Neuronal stem cell (in vitro differentiated cells): ENCODE measurements at regions not wholly inside any gene's neighbourhood (a gene's known extent, or its start where the extent isn't known, plus 50 kb on each side); places are given as distances from the start of the nearest gene placed in this dataset.
"Not testable (repeated sequence)": the region's sequence is repeated elsewhere in the genome, so short reads cannot be mapped to it uniquely, and the experiment has no call there.

Source experiments
- DNase-seq: peaks from one replicate; pipeline ENCODE4 v3.0.0-alpha.2; 2013; ENCODE audit warnings: low spot score
- H2AFZ ChIP-seq: one replicate; pipeline ENCODE4 v1.6.1; 2013; ENCODE audit warnings: mild to moderate bottlenecking, low read length, inconsistent platforms
- H2AK5ac ChIP-seq: 2 replicates; pipeline ENCODE4 v1.6.1; 2013; ENCODE audit warnings: low read depth, mild to moderate bottlenecking, inconsistent platforms, low read length, moderate library complexity, mixed read lengths
- H2BK120ac ChIP-seq: 2 replicates; pipeline ENCODE4 v1.6.1; 2013; ENCODE audit warnings: low read depth, mild to moderate bottlenecking, inconsistent platforms, low read length, moderate library complexity, mixed read lengths
- H2BK12ac ChIP-seq: one replicate; pipeline ENCODE4 v1.6.1; 2013; ENCODE audit warnings: low read length, inconsistent platforms
- H2BK15ac ChIP-seq: 2 replicates; pipeline ENCODE4 v1.6.1; 2013; ENCODE audit warnings: mild to moderate bottlenecking, low read length, inconsistent platforms, mixed read lengths
- H2BK5ac ChIP-seq: one replicate; pipeline ENCODE4 v1.6.1; 2013; ENCODE audit warnings: inconsistent platforms, mild to moderate bottlenecking, low read length, moderate library complexity
- H3K14ac ChIP-seq: one replicate; pipeline ENCODE4 v1.6.1; 2013; ENCODE audit warnings: low read length, inconsistent platforms
- H3K18ac ChIP-seq: 2 replicates; pipeline ENCODE4 v1.6.1; 2013; ENCODE audit warnings: low read length, inconsistent platforms
- H3K23ac ChIP-seq: 2 replicates; pipeline ENCODE4 v1.6.1; 2013; ENCODE audit warnings: low read depth, mild to moderate bottlenecking, mixed read lengths, low read length, inconsistent platforms; ENCODE audit not compliant: poor library complexity
- H3K27ac ChIP-seq: replicated peaks from 3 replicates; pipeline ENCODE4 v1.5.1; 2013; ENCODE audit warnings: low read length, inconsistent platforms
- H3K27me3 ChIP-seq, 3 experiments: 2 replicates each; pipeline ENCODE4 v1.6.1; 2013; ENCODE audit warnings: low read length in 3 of 3, mild to moderate bottlenecking in 2 of 3, inconsistent platforms in 1 of 3, low read depth in 1 of 3, mixed read lengths in 1 of 3, moderate library complexity in 1 of 3; ENCODE audit not compliant: control insufficient read depth in 3 of 3, insufficient read depth in 3 of 3
- H3K36me3 ChIP-seq, 2 donors: replicated peaks in 1 of 2; 2 replicates each; pipeline ENCODE4 v1.6.1; 2013; ENCODE audit warnings: low read length in 2 of 2; ENCODE audit not compliant: control insufficient read depth in 2 of 2, insufficient read depth in 2 of 2
- H3K4ac ChIP-seq: 2 replicates; pipeline ENCODE4 v1.6.1; 2013; ENCODE audit warnings: inconsistent platforms, mild to moderate bottlenecking, low read length, moderate library complexity
- H3K4me1 ChIP-seq, 2 donors: 1 replicate in 1 of 2; 2 replicates in 1 of 2; pipeline ENCODE4 v1.6.1; 2013; ENCODE audit warnings: low read length in 2 of 2, low read depth in 1 of 2; ENCODE audit not compliant: control insufficient read depth in 2 of 2, insufficient read depth in 1 of 2
- H3K4me2 ChIP-seq: one replicate; pipeline ENCODE4 v1.6.1; 2013; ENCODE audit warnings: mild to moderate bottlenecking, low read length, inconsistent platforms; ENCODE audit not compliant: insufficient read depth, poor library complexity, severe bottlenecking
- H3K4me3 ChIP-seq, 2 donors: 2 replicates each; pipeline ENCODE4 v1.5.1; 2013; ENCODE audit warnings: low read length in 2 of 2, mild to moderate bottlenecking in 2 of 2, inconsistent platforms in 1 of 2, moderate library complexity in 1 of 2
- H3K79me1 ChIP-seq: one replicate; pipeline ENCODE4 v1.6.1; 2013; ENCODE audit warnings: low read depth, mild to moderate bottlenecking, inconsistent platforms, low read length, moderate library complexity
- H3K9ac ChIP-seq: one replicate; pipeline ENCODE4 v1.6.1; 2013; ENCODE audit warnings: mild to moderate bottlenecking, low read depth, low read length, inconsistent platforms; ENCODE audit not compliant: poor library complexity
- H3K9me3 ChIP-seq, 2 donors: replicated peaks in 1 of 2; 2 replicates each; pipeline versions ENCODE3 to v1.6.1; 2013; ENCODE audit warnings: low read length in 2 of 2, mild to moderate bottlenecking in 2 of 2, inconsistent platforms in 1 of 2, low read depth in 1 of 2, mixed read lengths in 1 of 2, moderate library complexity in 1 of 2; ENCODE audit not compliant: control insufficient read depth in 2 of 2, insufficient read depth in 1 of 2
- H4K8ac ChIP-seq: one replicate; pipeline ENCODE4 v1.6.1; 2013; ENCODE audit warnings: low read depth, mild to moderate bottlenecking, inconsistent platforms, low read length, moderate library complexity
- H4K91ac ChIP-seq: one replicate; pipeline ENCODE4 v1.6.1; 2013; ENCODE audit warnings: low read length, low read depth, mild to moderate bottlenecking, inconsistent platforms; ENCODE audit not compliant: poor library complexity
- WGBS, 2 donors: extraction: QIAGEN DNeasy Blood & Tissue Kit; methylation state at CpG; one replicate each; pipeline ENCODE4 v1.1.7; 2013; ENCODE audit warnings: missing lambda C conversion rate in 2 of 2, mixed read lengths in 1 of 2; ENCODE audit not compliant: insufficient read length in 2 of 2, insufficient replicate concordance in 1 of 2; ENCODE audit errors: extremely low coverage in 2 of 2; 5-methylcytosine and 5-hydroxymethylcytosine counted together

- H3K27me3 ChIP-seq = no peaks in the 10 kb centered on the region
- H3K27ac ChIP-seq = no peak overlapping the region
- no peaks in the 10 kb centered on the region for H3K79me1 ChIP-seq
- no peak overlapping the region for H2BK12ac ChIP-seq
- no peaks in the 10 kb centered on the region for H3K36me3 ChIP-seq
- H3K4ac ChIP-seq = no peak overlapping the region
- no peaks in the 10 kb centered on the region for H3K4me1 ChIP-seq
- H2BK5ac ChIP-seq = no peak overlapping the region
- no CpG with 5 or more reads among the region's 1 CpG for WGBS, 2 donors
- no peak overlapping the region for H2BK120ac ChIP-seq
- no peak overlapping the region for H3K18ac ChIP-seq
- H2AFZ ChIP-seq = no peak overlapping the region
- no peak for DNase-seq
- no peak overlapping the region for H3K23ac ChIP-seq
- H3K4me3 ChIP-seq = no peak overlapping the region
- no peak overlapping the region for H3K14ac ChIP-seq
- H3K9me3 ChIP-seq = peaks cover 2 to 7% of the 10 kb centered on the region in 2 donors
- H2AK5ac ChIP-seq = no peak overlapping the region
- H2BK15ac ChIP-seq = no peak overlapping the region
- H3K9ac ChIP-seq = no peak overlapping the region
- H3K4me2 ChIP-seq = no peak overlapping the region
- H4K91ac ChIP-seq = no peak overlapping the region
- H4K8ac ChIP-seq = no peak overlapping the region
Observed at GRCh38 chr2:35960596-35960995, 395.0 kb upstream of the CRIM1 start.

- H3K9me3 ChIP-seq, H2BK120ac ChIP-seq, H3K4me3 ChIP-seq, H3K4me2 ChIP-seq, H2BK5ac ChIP-seq, H3K27me3 ChIP-seq, H4K91ac ChIP-seq, H3K18ac ChIP-seq, H2AK5ac ChIP-seq, H3K9ac ChIP-seq, H4K8ac ChIP-seq, H2AFZ ChIP-seq, H3K4me1 ChIP-seq, H2BK12ac ChIP-seq, DNase-seq, H3K14ac ChIP-seq, H3K79me1 ChIP-seq, H3K4ac ChIP-seq, H3K36me3 ChIP-seq, H3K23ac ChIP-seq, H2BK15ac ChIP-seq, H3K27ac ChIP-seq: not testable (repeated sequence)
- no CpG with 5 or more reads among the region's 10 CpGs for WGBS, 2 donors
Observed at GRCh38 chr2:35957053-35957452, 398.5 kb upstream of the CRIM1 start.

- Histone ChIP-seq H3K36me3 (no peaks in the 10 kb centered on the region), H3K27ac (no peak overlapping the region), H3K4me3 (no peak overlapping the region), H2AK5ac (no peak overlapping the region), H3K4me2 (no peak overlapping the region), H3K27me3 (no peaks in the 10 kb centered on the region), H3K79me1 (no peaks in the 10 kb centered on the region), H2BK12ac (no peak overlapping the region), H4K91ac (no peak overlapping the region), H4K8ac (no peak overlapping the region), H3K9me3 (no peaks in the 10 kb centered on the region), H3K4me1 (no peaks in the 10 kb centered on the region), H2BK5ac (no peak overlapping the region), H2AFZ (no peak overlapping the region), H3K14ac (no peak overlapping the region), H2BK120ac (no peak overlapping the region), H3K18ac (no peak overlapping the region), H3K23ac (no peak overlapping the region), H2BK15ac (no peak overlapping the region), H3K9ac (no peak overlapping the region), H3K4ac (no peak overlapping the region)
- WGBS, 2 donors = no CpG with 5 or more reads among the region's 2 CpGs
- DNase-seq = no peak
Observed at GRCh38 chr2:35946478-35946877, 409.1 kb upstream of the CRIM1 start.

GRCh38 chr2:35938838-35939237 is 416.7 kb upstream of the CRIM1 start:
- H2AK5ac ChIP-seq = no peak overlapping the region
- no peak overlapping the region for H3K9ac ChIP-seq
- no peak overlapping the region for H3K4me2 ChIP-seq
- no peak overlapping the region for H4K8ac ChIP-seq
- H3K27ac ChIP-seq = no peak overlapping the region
- H3K9me3 ChIP-seq = no peaks in the 10 kb centered on the region
- WGBS, 2 donors = no CpG with 5 or more reads among the region's 4 CpGs
- H3K36me3 ChIP-seq = no peaks in the 10 kb centered on the region
- no peak overlapping the region for H2BK5ac ChIP-seq
- H3K4ac ChIP-seq = no peak overlapping the region
- no peak overlapping the region for H3K14ac ChIP-seq
- no peak overlapping the region for H3K18ac ChIP-seq
- DNase-seq = no peak
- no peaks in the 10 kb centered on the region for H3K27me3 ChIP-seq
- no peak overlapping the region for H3K4me3 ChIP-seq
- H2BK120ac ChIP-seq = no peak overlapping the region
- H4K91ac ChIP-seq = no peak overlapping the region
- no peaks in the 10 kb centered on the region for H3K4me1 ChIP-seq
- H2BK12ac ChIP-seq = no peak overlapping the region
- no peak overlapping the region for H3K23ac ChIP-seq
- no peaks in the 10 kb centered on the region for H3K79me1 ChIP-seq
- H2AFZ ChIP-seq = no peak overlapping the region
- H2BK15ac ChIP-seq = no peak overlapping the region
